Uterus (tissue), 2 donors: ENCODE measurements at regions not wholly inside any gene's neighbourhood (a gene's known extent, or its start where the extent isn't known, plus 50 kb on each side); places are given as distances from the start of the nearest gene placed in this dataset.

Experiments used
- POLR2A ChIP-seq, 2 donors: fragments of 450-650 bp; IDR thresholded peaks; one replicate each; pipeline ENCODE4 v1.6.1; 2016; ENCODE audit warnings: antibody characterized with exemption in 2 of 2, mild to moderate bottlenecking in 1 of 2, moderate library complexity in 1 of 2
- TF ChIP-seq, protein P1 (sequence below), 4 experiments: fragments of 200-600 bp in 2 of 4; fragments of 450-650 bp in 2 of 4; sonication (generic) in 2 of 4; IDR thresholded peaks; one replicate each; pipeline ENCODE4 v1.5.1; 2016 to 2019; ENCODE audit warnings: antibody characterized with exemption in 4 of 4, mild to moderate bottlenecking in 2 of 4, moderate library complexity in 1 of 4

DNA sequence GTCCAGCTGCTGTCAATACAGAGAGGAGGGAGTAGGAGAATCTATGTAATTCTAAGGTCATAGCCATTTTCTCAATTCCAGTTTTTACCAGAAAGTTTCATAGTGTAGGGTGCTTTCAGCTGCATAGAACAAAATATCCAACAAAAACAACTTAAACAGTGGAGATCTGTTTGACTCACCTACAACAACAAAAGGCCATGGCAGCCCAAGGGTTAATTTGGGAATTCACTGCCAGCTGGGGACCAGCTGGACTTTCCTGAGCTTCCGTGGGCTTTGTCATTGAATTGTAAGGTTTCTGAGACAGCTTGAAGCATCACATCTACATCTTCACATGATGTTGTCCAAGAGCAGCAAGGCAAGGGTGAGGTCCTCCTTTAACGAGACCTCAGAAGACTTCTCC is 512.7 kb downstream of the IRS1 start:
- TF ChIP-seq, protein P1, sequence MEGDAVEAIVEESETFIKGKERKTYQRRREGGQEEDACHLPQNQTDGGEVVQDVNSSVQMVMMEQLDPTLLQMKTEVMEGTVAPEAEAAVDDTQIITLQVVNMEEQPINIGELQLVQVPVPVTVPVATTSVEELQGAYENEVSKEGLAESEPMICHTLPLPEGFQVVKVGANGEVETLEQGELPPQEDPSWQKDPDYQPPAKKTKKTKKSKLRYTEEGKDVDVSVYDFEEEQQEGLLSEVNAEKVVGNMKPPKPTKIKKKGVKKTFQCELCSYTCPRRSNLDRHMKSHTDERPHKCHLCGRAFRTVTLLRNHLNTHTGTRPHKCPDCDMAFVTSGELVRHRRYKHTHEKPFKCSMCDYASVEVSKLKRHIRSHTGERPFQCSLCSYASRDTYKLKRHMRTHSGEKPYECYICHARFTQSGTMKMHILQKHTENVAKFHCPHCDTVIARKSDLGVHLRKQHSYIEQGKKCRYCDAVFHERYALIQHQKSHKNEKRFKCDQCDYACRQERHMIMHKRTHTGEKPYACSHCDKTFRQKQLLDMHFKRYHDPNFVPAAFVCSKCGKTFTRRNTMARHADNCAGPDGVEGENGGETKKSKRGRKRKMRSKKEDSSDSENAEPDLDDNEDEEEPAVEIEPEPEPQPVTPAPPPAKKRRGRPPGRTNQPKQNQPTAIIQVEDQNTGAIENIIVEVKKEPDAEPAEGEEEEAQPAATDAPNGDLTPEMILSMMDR (IDR thresholded peaks at IDR 0.05) = no peak
- TF ChIP-seq POLR2A (IDR thresholded peaks at IDR 0.05) = no peak
